ENCODE measurements at regions not wholly inside any gene's neighbourhood (a gene's known extent, or its start where the extent isn't known, plus 50 kb on each side); places are given as distances from the start of the nearest gene placed in this dataset.

- no peak for TF ChIP-seq SP1 (IDR thresholded peaks at IDR 0.05; ENCODE audit: low read depth)
- TF ChIP-seq CTCF (IDR thresholded peaks at IDR 0.05 in 2 of 3, conservative IDR thresholded peaks at IDR 0.05 in 1 of 3; ENCODE audit: borderline replicate concordance in 1 of 3, insufficient read depth in 1 of 3, low read depth in 2 of 3, low read length in 2 of 3), result no peak
- no peak for TF ChIP-seq POLR2A (IDR thresholded peaks at IDR 0.05; ENCODE audit: borderline replicate concordance, extremely low read depth, insufficient read depth, insufficient read length)
- TF ChIP-seq, protein P1, sequence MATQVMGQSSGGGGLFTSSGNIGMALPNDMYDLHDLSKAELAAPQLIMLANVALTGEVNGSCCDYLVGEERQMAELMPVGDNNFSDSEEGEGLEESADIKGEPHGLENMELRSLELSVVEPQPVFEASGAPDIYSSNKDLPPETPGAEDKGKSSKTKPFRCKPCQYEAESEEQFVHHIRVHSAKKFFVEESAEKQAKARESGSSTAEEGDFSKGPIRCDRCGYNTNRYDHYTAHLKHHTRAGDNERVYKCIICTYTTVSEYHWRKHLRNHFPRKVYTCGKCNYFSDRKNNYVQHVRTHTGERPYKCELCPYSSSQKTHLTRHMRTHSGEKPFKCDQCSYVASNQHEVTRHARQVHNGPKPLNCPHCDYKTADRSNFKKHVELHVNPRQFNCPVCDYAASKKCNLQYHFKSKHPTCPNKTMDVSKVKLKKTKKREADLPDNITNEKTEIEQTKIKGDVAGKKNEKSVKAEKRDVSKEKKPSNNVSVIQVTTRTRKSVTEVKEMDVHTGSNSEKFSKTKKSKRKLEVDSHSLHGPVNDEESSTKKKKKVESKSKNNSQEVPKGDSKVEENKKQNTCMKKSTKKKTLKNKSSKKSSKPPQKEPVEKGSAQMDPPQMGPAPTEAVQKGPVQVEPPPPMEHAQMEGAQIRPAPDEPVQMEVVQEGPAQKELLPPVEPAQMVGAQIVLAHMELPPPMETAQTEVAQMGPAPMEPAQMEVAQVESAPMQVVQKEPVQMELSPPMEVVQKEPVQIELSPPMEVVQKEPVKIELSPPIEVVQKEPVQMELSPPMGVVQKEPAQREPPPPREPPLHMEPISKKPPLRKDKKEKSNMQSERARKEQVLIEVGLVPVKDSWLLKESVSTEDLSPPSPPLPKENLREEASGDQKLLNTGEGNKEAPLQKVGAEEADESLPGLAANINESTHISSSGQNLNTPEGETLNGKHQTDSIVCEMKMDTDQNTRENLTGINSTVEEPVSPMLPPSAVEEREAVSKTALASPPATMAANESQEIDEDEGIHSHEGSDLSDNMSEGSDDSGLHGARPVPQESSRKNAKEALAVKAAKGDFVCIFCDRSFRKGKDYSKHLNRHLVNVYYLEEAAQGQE (IDR thresholded peaks at IDR 0.05; ENCODE audit: low read depth), result no peak
- TF ChIP-seq, protein P2, sequence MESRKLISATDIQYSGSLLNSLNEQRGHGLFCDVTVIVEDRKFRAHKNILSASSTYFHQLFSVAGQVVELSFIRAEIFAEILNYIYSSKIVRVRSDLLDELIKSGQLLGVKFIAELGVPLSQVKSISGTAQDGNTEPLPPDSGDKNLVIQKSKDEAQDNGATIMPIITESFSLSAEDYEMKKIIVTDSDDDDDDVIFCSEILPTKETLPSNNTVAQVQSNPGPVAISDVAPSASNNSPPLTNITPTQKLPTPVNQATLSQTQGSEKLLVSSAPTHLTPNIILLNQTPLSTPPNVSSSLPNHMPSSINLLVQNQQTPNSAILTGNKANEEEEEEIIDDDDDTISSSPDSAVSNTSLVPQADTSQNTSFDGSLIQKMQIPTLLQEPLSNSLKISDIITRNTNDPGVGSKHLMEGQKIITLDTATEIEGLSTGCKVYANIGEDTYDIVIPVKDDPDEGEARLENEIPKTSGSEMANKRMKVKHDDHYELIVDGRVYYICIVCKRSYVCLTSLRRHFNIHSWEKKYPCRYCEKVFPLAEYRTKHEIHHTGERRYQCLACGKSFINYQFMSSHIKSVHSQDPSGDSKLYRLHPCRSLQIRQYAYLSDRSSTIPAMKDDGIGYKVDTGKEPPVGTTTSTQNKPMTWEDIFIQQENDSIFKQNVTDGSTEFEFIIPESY (IDR thresholded peaks at IDR 0.05; ENCODE audit: extremely low read depth, insufficient replicate concordance, low read length), result no peak
- no peak for TF ChIP-seq POLR2AphosphoS5 (IDR thresholded peaks at IDR 0.05; ENCODE audit: low read depth, low read length)
- no peak for TF ChIP-seq CEBPB (IDR thresholded peaks at IDR 0.05; ENCODE audit: low read depth)
- TF ChIP-seq SIN3A (IDR thresholded peaks at IDR 0.05; ENCODE audit: low read depth), result no peak
- no peak for TF ChIP-seq ZNF274 (IDR thresholded peaks at IDR 0.05; ENCODE audit: low read depth, low read length)
- TF ChIP-seq EZH2 (IDR thresholded peaks at IDR 0.05), result no peak
These were observed 140.3 kb upstream of the RAB12 start for GRCh38 chr18:8468921-8469335.
